ENCODE measurements at regions not wholly inside any gene's neighbourhood (a gene's known extent, or its start where the extent isn't known, plus 50 kb on each side); places are given as distances from the start of the nearest gene placed in this dataset.

- Histone ChIP-seq H3K9me3 (no peaks in the 10 kb centered on the region), H3K4me3 (no peak overlapping the region), H3K27ac (no peak overlapping the region), H3K27me3 (no peaks in the 10 kb centered on the region), H3K36me3 (no peaks in the 10 kb centered on the region), H3K4me1 (peaks cover 0 to 68% (median 23%) of the 10 kb centered on the region in 9 donors)
- DNase-seq (no peak), ATAC-seq (no peak)
- no peak for TF ChIP-seq CTCF (IDR thresholded peaks at IDR 0.05)
- intact Hi-C loops (cut with DNase I): no loop called here
- 93 to 94% methylated on average over 2 of the region's 2 CpGs for WGBS, 2 donors
These were observed 71.7 kb upstream of the LIMCH1 start for GRCh38 chr4:41466249-41466648.

- no peaks in the 10 kb centered on the region for H3K36me3 ChIP-seq
- no peak for ATAC-seq
- no peak for TF ChIP-seq CTCF (IDR thresholded peaks at IDR 0.05)
- WGBS, 2 donors: 65% methylated on average over 1 of the region's 1 CpG
- DNase-seq: no peak
- no peaks in the 10 kb centered on the region for H3K9me3 ChIP-seq
- H3K4me1 ChIP-seq: peaks cover 0 to 56% (median 18%) of the 10 kb centered on the region in 9 donors
- intact Hi-C loops (cut with DNase I): no loop called here
- H3K4me3 ChIP-seq: no peak overlapping the region
- no peaks in the 10 kb centered on the region for H3K27me3 ChIP-seq
- no peak overlapping the region for H3K27ac ChIP-seq
These were observed 69.8 kb upstream of the LIMCH1 start for GRCh38 chr4:41468122-41468521.

GRCh38 chr4:41471126-41472071, 66.6 kb upstream of the LIMCH1 start:
- Histone ChIP-seq H3K27ac (no peak overlapping the region), H3K27me3 (no peaks in the 10 kb centered on the region), H3K36me3 (no peaks in the 10 kb centered on the region), H3K4me3 (no peak overlapping the region), H3K4me1 (peaks cover 0 to 54% (median 17%) of the 10 kb centered on the region in 9 donors), H3K9me3 (no peaks in the 10 kb centered on the region)
- DNase-seq (no peak), ATAC-seq (no peak)
- intact Hi-C loops (cut with DNase I): no loop called here
- no peak for TF ChIP-seq CTCF (IDR thresholded peaks at IDR 0.05)
- WGBS, 2 donors: 79 to 85% methylated on average over 9 of the region's 9 CpGs

GRCh38 chr4:41472081-41472480, 65.9 kb upstream of the LIMCH1 start:
- H3K36me3 ChIP-seq: no peaks in the 10 kb centered on the region
- H3K27me3 ChIP-seq: no peaks in the 10 kb centered on the region
- no peak overlapping the region for H3K27ac ChIP-seq
- H3K9me3 ChIP-seq: no peaks in the 10 kb centered on the region
- H3K4me3 ChIP-seq: no peak overlapping the region
- TF ChIP-seq CTCF (IDR thresholded peaks at IDR 0.05): no peak
- 86 to 88% methylated on average over 5 of the region's 5 CpGs for WGBS, 2 donors
- H3K4me1 ChIP-seq: peaks cover 0 to 54% (median 18%) of the 10 kb centered on the region in 9 donors
- no peak for DNase-seq
- intact Hi-C loops (cut with DNase I): no loop called here
- ATAC-seq: no peak
